Fibroblast of skin of right quadriceps (primary cell): ENCODE measurements at regions not wholly inside any gene's neighbourhood (a gene's known extent, or its start where the extent isn't known, plus 50 kb on each side); places are given as distances from the start of the nearest gene placed in this dataset.
A peak's percentile ranks its signal among the peaks of the same experiment; 100 is the strongest.
"Not testable (repeated sequence)": the region's sequence is repeated elsewhere in the genome, so short reads cannot be mapped to it uniquely, and the experiment has no call there.

Experiments
- DNase-seq: peaks from one replicate; pipeline ENCODE4 v3.0.0-alpha.2; 2013

GRCh38 chr1:89436856-89437255 lies 73.0 kb downstream of the GBP6 start:
- DNase-seq: no peak

- DNase-seq: not testable (repeated sequence)
Observed at GRCh38 chr1:89438301-89438700, 74.4 kb downstream of the GBP6 start.

- no peak for DNase-seq
Observed at GRCh38 chr1:89440911-89441310, 77.1 kb downstream of the GBP6 start.

GRCh38 chr1:89444791-89445190 lies 79.8 kb upstream of the LRRC8B start:
- DNase-seq: no peak

GRCh38 chr1:89451011-89451410 lies 73.6 kb upstream of the LRRC8B start:
- peak; percentile 66 for DNase-seq

- DNase-seq: no peak
Observed at GRCh38 chr1:89453123-89453972, 71.3 kb upstream of the LRRC8B start.

GRCh38 chr1:89454845-89455521 lies 69.6 kb upstream of the LRRC8B start:
- peak; percentile 45 for DNase-seq

GRCh38 chr1:89457046-89457445 lies 67.6 kb upstream of the LRRC8B start:
- no peak for DNase-seq

- no peak for DNase-seq
Observed at GRCh38 chr1:89459081-89459480, 65.5 kb upstream of the LRRC8B start.

- no peak for DNase-seq
Observed at GRCh38 chr1:89460325-89460724, 64.3 kb upstream of the LRRC8B start.

GRCh38 chr1:89462250-89462649 lies 62.4 kb upstream of the LRRC8B start:
- no peak for DNase-seq

- DNase-seq: no peak
Observed at GRCh38 chr1:89464008-89464407, 60.6 kb upstream of the LRRC8B start.

- DNase-seq: peak; percentile 4
Observed at GRCh38 chr1:89465201-89465600, 59.4 kb upstream of the LRRC8B start.

GRCh38 chr1:89466307-89466930 lies 58.2 kb upstream of the LRRC8B start:
- no peak for DNase-seq

- DNase-seq: no peak
Observed at GRCh38 chr1:89472253-89472652, 52.4 kb upstream of the LRRC8B start.

GRCh38 chr1:89472886-89473417 lies 51.7 kb upstream of the LRRC8B start:
- DNase-seq: no peak
